ENCODE measurements at regions not wholly inside any gene's neighbourhood (a gene's known extent, or its start where the extent isn't known, plus 50 kb on each side); places are given as distances from the start of the nearest gene placed in this dataset.

- TF ChIP-seq, protein P1, sequence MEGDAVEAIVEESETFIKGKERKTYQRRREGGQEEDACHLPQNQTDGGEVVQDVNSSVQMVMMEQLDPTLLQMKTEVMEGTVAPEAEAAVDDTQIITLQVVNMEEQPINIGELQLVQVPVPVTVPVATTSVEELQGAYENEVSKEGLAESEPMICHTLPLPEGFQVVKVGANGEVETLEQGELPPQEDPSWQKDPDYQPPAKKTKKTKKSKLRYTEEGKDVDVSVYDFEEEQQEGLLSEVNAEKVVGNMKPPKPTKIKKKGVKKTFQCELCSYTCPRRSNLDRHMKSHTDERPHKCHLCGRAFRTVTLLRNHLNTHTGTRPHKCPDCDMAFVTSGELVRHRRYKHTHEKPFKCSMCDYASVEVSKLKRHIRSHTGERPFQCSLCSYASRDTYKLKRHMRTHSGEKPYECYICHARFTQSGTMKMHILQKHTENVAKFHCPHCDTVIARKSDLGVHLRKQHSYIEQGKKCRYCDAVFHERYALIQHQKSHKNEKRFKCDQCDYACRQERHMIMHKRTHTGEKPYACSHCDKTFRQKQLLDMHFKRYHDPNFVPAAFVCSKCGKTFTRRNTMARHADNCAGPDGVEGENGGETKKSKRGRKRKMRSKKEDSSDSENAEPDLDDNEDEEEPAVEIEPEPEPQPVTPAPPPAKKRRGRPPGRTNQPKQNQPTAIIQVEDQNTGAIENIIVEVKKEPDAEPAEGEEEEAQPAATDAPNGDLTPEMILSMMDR (IDR thresholded peaks at IDR 0.05) = no peak
- Histone ChIP-seq H3K27ac (no peak overlapping the region), H3K4me3 (no peak overlapping the region)
- DNase-seq (ENCODE audit: low spot score) = no peak
Measured at GRCh38 chr16:51971184-51971583, 575.8 kb downstream of the TOX3 start.

DNA sequence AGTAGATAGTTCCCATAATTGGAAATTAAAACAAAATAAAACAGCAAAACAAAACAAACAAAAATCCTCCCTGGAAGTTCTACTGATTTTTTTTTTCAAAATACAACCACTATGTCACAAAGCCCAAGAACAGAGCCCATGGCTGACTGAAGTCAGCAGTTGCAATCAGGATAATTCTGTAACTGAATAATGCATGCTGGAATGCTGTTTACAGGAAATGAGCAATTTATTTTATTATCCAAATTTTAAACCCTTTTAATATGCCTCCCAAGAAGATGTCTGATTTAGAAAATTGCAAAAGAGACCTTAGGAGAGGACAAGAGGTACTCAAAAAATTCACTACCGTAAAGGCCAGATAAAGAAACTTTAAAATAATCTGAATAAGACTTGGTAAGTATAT lies 578.2 kb downstream of the TOX3 start:
- Histone ChIP-seq H3K4me3 (no peak overlapping the region), H3K27ac (no peak overlapping the region)
- DNase-seq (ENCODE audit: low spot score) = no peak
- TF ChIP-seq, protein P1 (IDR thresholded peaks at IDR 0.05) = no peak

DNA sequence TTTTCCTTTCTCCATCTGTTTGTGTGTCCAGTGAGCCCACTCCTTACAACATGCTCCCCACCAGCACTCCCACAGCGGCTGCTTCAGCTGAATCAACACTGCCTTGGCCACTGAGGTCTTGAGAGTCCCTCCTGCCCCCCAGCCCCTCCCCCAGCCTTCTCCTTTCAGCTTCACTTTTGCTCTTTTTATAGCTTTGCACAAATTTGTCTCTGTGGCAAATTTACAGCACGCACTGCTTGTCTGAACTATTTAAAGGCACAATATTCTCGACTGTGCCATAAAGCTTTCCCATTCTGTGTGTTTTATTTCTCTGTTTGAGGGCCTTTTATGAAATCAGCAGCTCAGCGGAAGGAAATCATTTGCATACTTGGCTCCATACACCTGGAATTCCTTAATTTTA lies 579.3 kb downstream of the TOX3 start:
- H3K27ac ChIP-seq = no peak overlapping the region
- TF ChIP-seq, protein P1 (IDR thresholded peaks at IDR 0.05) = no peak

GRCh38 chr16:51960931-51961330 lies 586.0 kb downstream of the TOX3 start:
- DNase-seq (ENCODE audit: low spot score) = no peak
- H3K4me3 ChIP-seq = no peak overlapping the region
- H3K27ac ChIP-seq = no peak overlapping the region
- TF ChIP-seq, protein P1 (IDR thresholded peaks at IDR 0.05) = no peak

More for the DNA sequence above, 579.3 kb downstream of the TOX3 start:
- DNase-seq (ENCODE audit: low spot score) = no peak
- no peak overlapping the region for H3K4me3 ChIP-seq

GRCh38 chr16:51953286-51953985 lies 593.5 kb downstream of the TOX3 start:
- DNase-seq (ENCODE audit: low spot score) = no peak
- H3K4me3 ChIP-seq = no peak overlapping the region
- TF ChIP-seq, protein P1 (IDR thresholded peaks at IDR 0.05) = no peak
- no peak overlapping the region for H3K27ac ChIP-seq

DNA sequence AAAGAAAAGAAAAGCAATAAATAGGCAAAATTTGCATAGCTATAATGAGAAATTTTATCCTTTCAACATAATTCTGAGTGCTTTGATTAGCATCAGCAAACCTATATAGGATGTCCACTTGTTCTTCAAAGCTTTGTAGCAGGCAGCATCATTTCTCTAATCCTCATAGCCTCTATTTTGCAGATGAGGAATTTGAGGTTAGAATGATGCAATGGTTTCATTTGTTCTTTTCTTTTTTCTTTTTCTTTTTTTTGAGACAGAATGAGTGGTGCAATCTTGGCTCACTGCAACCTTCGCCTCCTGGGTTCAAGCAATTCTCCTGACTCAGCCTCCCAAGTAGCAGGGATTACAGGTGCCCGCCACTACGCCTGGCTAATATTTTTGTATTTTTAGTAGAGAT lies 594.4 kb downstream of the TOX3 start:
- TF ChIP-seq, protein P1 (IDR thresholded peaks at IDR 0.05) = no peak
- no peak for DNase-seq (ENCODE audit: low spot score)
- H3K27ac ChIP-seq = no peak overlapping the region
- H3K4me3 ChIP-seq = no peak overlapping the region

- DNase-seq (ENCODE audit: low spot score) = no peak
- no peak overlapping the region for H3K4me3 ChIP-seq
- TF ChIP-seq, protein P1 (IDR thresholded peaks at IDR 0.05) = no peak
- H3K27ac ChIP-seq = no peak overlapping the region
Measured at GRCh38 chr16:51951668-51952298, 595.2 kb downstream of the TOX3 start.
